ENCODE measurements at regions not wholly inside any gene's neighbourhood (a gene's known extent, or its start where the extent isn't known, plus 50 kb on each side); places are given as distances from the start of the nearest gene placed in this dataset.

- Histone ChIP-seq H3K36me3 (ENCODE audit: insufficient read depth, low read length) (no peaks in the 10 kb centered on the region), H3K9ac (ENCODE audit: low read length) (no peak overlapping the region), H4K20me1 (ENCODE audit: insufficient read depth) (no peaks in the 10 kb centered on the region), H3K4me2 (ENCODE audit: low read length) (no peak overlapping the region), H2AFZ (ENCODE audit: low read depth, low read length) (no peak overlapping the region), H3K27ac (ENCODE audit: low read length) (no peak overlapping the region), H3K27me3 (ENCODE audit: insufficient read depth, low read depth, low read length) (no peaks in the 10 kb centered on the region), H3K9me3 (ENCODE audit: low read length) (no peaks in the 10 kb centered on the region), H3F3A (ENCODE audit: insufficient read depth, low read length, poor library complexity, severe bottlenecking) (no peaks in the 10 kb centered on the region), H3K4me3 (ENCODE audit: low read length) (no peak overlapping the region), H3K9me2 (ENCODE audit: insufficient read depth, low read length) (no peaks in the 10 kb centered on the region), H3K79me2 (replicated peaks; ENCODE audit: insufficient read depth, low read length) (no peaks in the 10 kb centered on the region)
- no peak for TF ChIP-seq POLR2AphosphoS5 (IDR thresholded peaks at IDR 0.05)
- TF ChIP-seq, protein P1, sequence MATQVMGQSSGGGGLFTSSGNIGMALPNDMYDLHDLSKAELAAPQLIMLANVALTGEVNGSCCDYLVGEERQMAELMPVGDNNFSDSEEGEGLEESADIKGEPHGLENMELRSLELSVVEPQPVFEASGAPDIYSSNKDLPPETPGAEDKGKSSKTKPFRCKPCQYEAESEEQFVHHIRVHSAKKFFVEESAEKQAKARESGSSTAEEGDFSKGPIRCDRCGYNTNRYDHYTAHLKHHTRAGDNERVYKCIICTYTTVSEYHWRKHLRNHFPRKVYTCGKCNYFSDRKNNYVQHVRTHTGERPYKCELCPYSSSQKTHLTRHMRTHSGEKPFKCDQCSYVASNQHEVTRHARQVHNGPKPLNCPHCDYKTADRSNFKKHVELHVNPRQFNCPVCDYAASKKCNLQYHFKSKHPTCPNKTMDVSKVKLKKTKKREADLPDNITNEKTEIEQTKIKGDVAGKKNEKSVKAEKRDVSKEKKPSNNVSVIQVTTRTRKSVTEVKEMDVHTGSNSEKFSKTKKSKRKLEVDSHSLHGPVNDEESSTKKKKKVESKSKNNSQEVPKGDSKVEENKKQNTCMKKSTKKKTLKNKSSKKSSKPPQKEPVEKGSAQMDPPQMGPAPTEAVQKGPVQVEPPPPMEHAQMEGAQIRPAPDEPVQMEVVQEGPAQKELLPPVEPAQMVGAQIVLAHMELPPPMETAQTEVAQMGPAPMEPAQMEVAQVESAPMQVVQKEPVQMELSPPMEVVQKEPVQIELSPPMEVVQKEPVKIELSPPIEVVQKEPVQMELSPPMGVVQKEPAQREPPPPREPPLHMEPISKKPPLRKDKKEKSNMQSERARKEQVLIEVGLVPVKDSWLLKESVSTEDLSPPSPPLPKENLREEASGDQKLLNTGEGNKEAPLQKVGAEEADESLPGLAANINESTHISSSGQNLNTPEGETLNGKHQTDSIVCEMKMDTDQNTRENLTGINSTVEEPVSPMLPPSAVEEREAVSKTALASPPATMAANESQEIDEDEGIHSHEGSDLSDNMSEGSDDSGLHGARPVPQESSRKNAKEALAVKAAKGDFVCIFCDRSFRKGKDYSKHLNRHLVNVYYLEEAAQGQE (IDR thresholded peaks at IDR 0.05; ENCODE audit: borderline replicate concordance) = no peak
- TF ChIP-seq CTCF (IDR thresholded peaks at IDR 0.05; ENCODE audit: poor library complexity, severe bottlenecking) = no peak
- TF ChIP-seq EP300 (conservative IDR thresholded peaks at IDR 0.05; ENCODE audit: poor library complexity, severe bottlenecking) = no peak
- TF ChIP-seq TAF1 (IDR thresholded peaks at IDR 0.05; ENCODE audit: low read depth) = no peak
- TF ChIP-seq MXI1 (conservative IDR thresholded peaks at IDR 0.05; ENCODE audit: poor library complexity, severe bottlenecking) = no peak
- no peak for TF ChIP-seq SMC3 (conservative IDR thresholded peaks at IDR 0.05; ENCODE audit: poor library complexity)
- TF ChIP-seq EZH2 (IDR thresholded peaks at IDR 0.05; ENCODE audit: borderline replicate concordance, insufficient read depth, low read length, poor library complexity, severe bottlenecking) = no peak
- TF ChIP-seq RAD21 (conservative IDR thresholded peaks at IDR 0.05) = no peak
These were observed 159.4 kb downstream of the ENGASE start for GRCh38 chr17:79233916-79234551.

- Histone ChIP-seq H3K36me3 (ENCODE audit: insufficient read depth, low read length) (no peaks in the 10 kb centered on the region), H2AFZ (ENCODE audit: low read depth, low read length) (no peak overlapping the region), H3K4me3 (ENCODE audit: low read length) (no peak overlapping the region), H3K27ac (ENCODE audit: low read length) (no peak overlapping the region), H3F3A (ENCODE audit: insufficient read depth, low read length, poor library complexity, severe bottlenecking) (no peaks in the 10 kb centered on the region), H3K9ac (ENCODE audit: low read length) (no peak overlapping the region), H4K20me1 (ENCODE audit: insufficient read depth) (no peaks in the 10 kb centered on the region), H3K4me2 (ENCODE audit: low read length) (no peak overlapping the region), H3K79me2 (replicated peaks; ENCODE audit: insufficient read depth, low read length) (no peaks in the 10 kb centered on the region), H3K9me3 (ENCODE audit: low read length) (no peaks in the 10 kb centered on the region), H3K27me3 (ENCODE audit: insufficient read depth, low read depth, low read length) (no peaks in the 10 kb centered on the region), H3K9me2 (ENCODE audit: insufficient read depth, low read length) (no peaks in the 10 kb centered on the region)
- TF ChIP-seq, protein P1 (IDR thresholded peaks at IDR 0.05; ENCODE audit: borderline replicate concordance) = no peak
- TF ChIP-seq MXI1 (conservative IDR thresholded peaks at IDR 0.05; ENCODE audit: poor library complexity, severe bottlenecking) (no peak), POLR2AphosphoS5 (IDR thresholded peaks at IDR 0.05) (no peak), EZH2 (IDR thresholded peaks at IDR 0.05; ENCODE audit: borderline replicate concordance, insufficient read depth, low read length, poor library complexity, severe bottlenecking) (no peak), SMC3 (conservative IDR thresholded peaks at IDR 0.05; ENCODE audit: poor library complexity) (no peak), RAD21 (conservative IDR thresholded peaks at IDR 0.05) (no peak), CTCF (IDR thresholded peaks at IDR 0.05; ENCODE audit: poor library complexity, severe bottlenecking) (no peak), TAF1 (IDR thresholded peaks at IDR 0.05; ENCODE audit: low read depth) (no peak), EP300 (conservative IDR thresholded peaks at IDR 0.05; ENCODE audit: poor library complexity, severe bottlenecking) (no peak)
These were observed 158.3 kb downstream of the ENGASE start for GRCh38 chr17:79232957-79233356.

Measured in neural cell (in vitro differentiated cells).